Kidney epithelial cell (primary cell): ENCODE measurements at regions not wholly inside any gene's neighbourhood (a gene's known extent, or its start where the extent isn't known, plus 50 kb on each side); places are given as distances from the start of the nearest gene placed in this dataset.

Experiments
- DNase-seq: peaks from one replicate; pipeline ENCODE4 v3.0.0-alpha.2; 2010; ENCODE audit warnings: low read depth
- H3K27me3 ChIP-seq: 2 replicates; pipeline ENCODE4 v1.6.0; 2011; ENCODE audit warnings: low read length; ENCODE audit not compliant: control insufficient read depth, insufficient read depth
- H3K36me3 ChIP-seq: 2 replicates; pipeline ENCODE4 v1.5.1; 2011; ENCODE audit warnings: low read length; ENCODE audit not compliant: control insufficient read depth, insufficient read depth
- H3K4me3 ChIP-seq: 2 replicates; pipeline ENCODE4 v1.5.1; 2011; ENCODE audit warnings: low read depth, mild to moderate bottlenecking, control low read depth, low read length
- TF ChIP-seq, protein P1 (sequence below): IDR thresholded peaks from 2 replicates; pipeline ENCODE4 v1.5.1; 2011; ENCODE audit warnings: mild to moderate bottlenecking, moderate library complexity, low read length, control low read depth, inconsistent platforms; ENCODE audit not compliant: insufficient read depth, poor library complexity, severe bottlenecking

DNA sequence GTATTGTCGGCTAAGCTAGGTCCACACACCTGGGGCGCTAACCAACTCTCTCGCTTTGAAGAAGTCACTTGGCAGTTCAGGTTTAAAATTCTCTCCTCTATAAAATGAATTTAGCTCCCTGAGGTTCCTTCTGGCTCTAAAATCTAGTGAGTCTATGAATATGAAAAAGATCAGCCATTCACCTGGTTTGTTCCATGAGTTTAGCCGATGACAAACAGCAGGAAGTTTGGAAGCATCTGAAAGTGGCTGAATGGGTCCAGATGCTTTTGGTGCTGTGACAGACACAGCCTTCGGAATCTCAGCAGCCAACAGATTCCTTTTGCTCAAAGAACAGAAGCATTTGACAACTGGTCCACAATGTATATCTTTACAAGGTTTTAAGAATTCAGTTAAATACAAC lies 73.4 kb upstream of the FOXN3 start:
- no peak overlapping the region for H3K4me3 ChIP-seq
- DNase-seq, result no peak
- H3K36me3 ChIP-seq, result no peaks in the 10 kb centered on the region
- H3K27me3 ChIP-seq, result no peaks in the 10 kb centered on the region
- TF ChIP-seq, protein P1, sequence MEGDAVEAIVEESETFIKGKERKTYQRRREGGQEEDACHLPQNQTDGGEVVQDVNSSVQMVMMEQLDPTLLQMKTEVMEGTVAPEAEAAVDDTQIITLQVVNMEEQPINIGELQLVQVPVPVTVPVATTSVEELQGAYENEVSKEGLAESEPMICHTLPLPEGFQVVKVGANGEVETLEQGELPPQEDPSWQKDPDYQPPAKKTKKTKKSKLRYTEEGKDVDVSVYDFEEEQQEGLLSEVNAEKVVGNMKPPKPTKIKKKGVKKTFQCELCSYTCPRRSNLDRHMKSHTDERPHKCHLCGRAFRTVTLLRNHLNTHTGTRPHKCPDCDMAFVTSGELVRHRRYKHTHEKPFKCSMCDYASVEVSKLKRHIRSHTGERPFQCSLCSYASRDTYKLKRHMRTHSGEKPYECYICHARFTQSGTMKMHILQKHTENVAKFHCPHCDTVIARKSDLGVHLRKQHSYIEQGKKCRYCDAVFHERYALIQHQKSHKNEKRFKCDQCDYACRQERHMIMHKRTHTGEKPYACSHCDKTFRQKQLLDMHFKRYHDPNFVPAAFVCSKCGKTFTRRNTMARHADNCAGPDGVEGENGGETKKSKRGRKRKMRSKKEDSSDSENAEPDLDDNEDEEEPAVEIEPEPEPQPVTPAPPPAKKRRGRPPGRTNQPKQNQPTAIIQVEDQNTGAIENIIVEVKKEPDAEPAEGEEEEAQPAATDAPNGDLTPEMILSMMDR, result no peak

DNA sequence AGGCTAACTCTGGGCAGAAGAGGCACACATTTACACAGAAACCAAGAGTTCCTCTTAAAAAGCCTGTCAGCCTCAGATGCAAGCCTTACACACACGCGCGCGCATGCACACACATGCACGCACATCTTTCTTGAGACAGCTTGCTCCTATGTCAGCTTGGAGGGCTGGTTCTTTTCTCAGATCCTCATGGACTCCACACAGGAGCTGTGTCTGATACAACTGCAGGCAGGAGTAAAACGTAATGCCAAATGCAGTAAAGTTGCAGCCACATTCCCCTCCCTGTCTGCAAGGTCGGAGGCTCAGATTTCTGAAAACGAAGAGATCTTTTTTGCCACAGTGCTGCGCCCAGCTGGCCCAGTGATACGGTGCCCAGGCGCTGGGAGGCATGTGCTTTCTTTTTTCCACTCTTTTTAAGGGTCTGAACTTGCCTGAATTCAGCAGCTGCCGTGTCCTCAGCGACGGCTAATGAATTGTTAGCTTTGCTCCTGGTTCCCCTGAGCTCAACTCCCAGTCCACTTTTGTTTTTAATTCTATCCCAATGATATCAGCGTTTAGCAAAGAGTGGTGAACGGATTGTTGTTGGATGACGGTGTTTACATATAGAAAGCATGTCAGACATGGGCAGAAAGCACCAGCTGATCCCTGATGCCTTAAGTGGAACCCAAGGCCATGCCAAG lies 72.9 kb upstream of the FOXN3 start:
- Histone ChIP-seq H3K27me3 (no peaks in the 10 kb centered on the region), H3K36me3 (no peaks in the 10 kb centered on the region), H3K4me3 (no peak overlapping the region)
- no peak for DNase-seq
- TF ChIP-seq, protein P1, result no peak

DNA sequence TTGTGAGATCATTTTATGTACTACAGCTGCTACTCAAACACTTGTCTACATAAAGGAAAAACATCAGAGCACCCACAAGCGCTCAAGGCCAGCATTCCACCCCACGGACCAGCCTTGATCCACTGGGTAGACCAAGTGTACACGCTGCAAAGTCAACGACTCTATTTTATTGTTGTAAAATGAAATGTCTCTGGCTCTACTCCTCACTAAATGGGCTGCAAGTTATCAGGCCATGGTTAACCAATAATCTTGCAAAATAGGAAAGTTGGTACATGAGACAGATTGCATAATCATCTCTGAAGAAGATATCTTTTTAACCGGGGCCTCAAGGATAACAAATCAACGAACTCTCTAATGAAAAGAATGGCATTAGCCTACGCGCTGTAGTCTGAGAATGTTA lies 69.9 kb upstream of the FOXN3 start:
- no peaks in the 10 kb centered on the region for H3K36me3 ChIP-seq
- no peaks in the 10 kb centered on the region for H3K27me3 ChIP-seq
- no peak for DNase-seq
- no peak overlapping the region for H3K4me3 ChIP-seq
- TF ChIP-seq, protein P1, result no peak

DNA sequence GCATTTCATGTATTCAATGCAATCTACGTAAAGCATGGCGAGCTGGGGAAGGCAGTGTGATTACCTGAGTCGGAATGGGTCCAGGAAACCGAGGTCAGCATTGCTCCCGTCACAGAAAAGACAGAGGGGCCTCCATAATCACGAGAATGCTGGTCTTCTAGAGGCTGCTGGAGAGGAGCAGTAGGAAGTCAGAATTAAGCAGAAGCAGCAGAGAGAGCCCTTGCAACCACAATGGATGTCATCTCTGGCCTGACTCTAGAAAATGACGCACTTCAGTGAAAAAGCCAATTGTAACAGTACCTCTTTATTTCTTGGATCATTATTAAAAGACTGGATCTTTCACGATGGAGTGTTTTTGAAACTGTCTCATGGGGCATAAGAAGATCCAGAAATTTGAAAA lies 69.5 kb upstream of the FOXN3 start:
- DNase-seq, result no peak
- Histone ChIP-seq H3K27me3 (no peaks in the 10 kb centered on the region), H3K4me3 (no peak overlapping the region), H3K36me3 (no peaks in the 10 kb centered on the region)
- TF ChIP-seq, protein P1, result no peak

DNA sequence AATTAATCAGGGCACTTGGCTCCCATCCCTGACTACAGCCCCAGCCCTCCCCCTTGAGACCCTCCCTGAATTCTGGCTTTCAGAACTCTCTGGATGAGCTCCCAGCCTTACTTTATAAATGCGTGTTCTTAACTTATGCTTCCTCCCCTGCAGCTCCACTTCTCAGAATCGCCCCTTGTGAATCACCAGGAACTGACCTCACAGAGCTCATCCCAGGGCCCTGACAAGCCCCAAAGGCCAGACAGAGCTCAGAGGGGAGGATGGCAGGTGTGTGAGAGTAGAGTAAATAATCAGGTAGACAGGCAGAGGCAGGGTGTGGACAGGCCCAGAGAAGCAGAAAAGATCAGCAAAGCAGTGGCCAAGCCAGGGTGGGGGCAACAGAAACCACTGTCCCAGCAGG lies 68.2 kb upstream of the FOXN3 start:
- DNase-seq, result no peak
- no peaks in the 10 kb centered on the region for H3K36me3 ChIP-seq
- H3K27me3 ChIP-seq, result no peaks in the 10 kb centered on the region
- TF ChIP-seq, protein P1, result no peak
- no peak overlapping the region for H3K4me3 ChIP-seq
